ENCODE measurements at regions not wholly inside any gene's neighbourhood (a gene's known extent, or its start where the extent isn't known, plus 50 kb on each side); places are given as distances from the start of the nearest gene placed in this dataset.
A peak's percentile ranks its signal among the peaks of the same experiment; 100 is the strongest.
"Not testable (repeated sequence)": the region's sequence is repeated elsewhere in the genome, so short reads cannot be mapped to it uniquely, and the experiment has no call there.

DNA sequence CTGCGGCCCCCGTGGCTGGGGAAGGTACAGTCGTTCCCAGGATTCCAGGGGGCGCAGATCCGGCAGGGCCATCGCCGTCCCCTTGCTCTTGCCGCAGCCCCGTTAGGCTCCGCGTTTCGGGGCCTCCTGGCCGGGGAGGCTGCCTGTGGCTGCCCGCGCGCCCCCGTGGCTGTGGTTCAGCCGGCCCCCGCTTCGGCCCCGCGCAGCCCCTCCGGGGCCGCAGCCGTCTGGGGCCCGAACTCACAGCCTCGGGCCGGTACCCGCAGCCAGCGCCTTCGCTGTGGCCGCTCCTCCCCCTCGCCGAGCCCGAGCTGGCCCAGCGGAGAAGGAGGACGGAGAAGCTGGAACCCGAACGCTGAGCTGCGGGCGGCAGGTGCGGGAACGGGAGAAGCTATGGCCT lies 1826.9 kb upstream of the DEFB115 start:
- H3K79me2 ChIP-seq (ENCODE audit: insufficient read depth, low read length) = no peaks in the 10 kb centered on the region
- H3K4me1 ChIP-seq (ENCODE audit: insufficient read depth, low read length) = no peaks in the 10 kb centered on the region
- TF ChIP-seq, protein P1, sequence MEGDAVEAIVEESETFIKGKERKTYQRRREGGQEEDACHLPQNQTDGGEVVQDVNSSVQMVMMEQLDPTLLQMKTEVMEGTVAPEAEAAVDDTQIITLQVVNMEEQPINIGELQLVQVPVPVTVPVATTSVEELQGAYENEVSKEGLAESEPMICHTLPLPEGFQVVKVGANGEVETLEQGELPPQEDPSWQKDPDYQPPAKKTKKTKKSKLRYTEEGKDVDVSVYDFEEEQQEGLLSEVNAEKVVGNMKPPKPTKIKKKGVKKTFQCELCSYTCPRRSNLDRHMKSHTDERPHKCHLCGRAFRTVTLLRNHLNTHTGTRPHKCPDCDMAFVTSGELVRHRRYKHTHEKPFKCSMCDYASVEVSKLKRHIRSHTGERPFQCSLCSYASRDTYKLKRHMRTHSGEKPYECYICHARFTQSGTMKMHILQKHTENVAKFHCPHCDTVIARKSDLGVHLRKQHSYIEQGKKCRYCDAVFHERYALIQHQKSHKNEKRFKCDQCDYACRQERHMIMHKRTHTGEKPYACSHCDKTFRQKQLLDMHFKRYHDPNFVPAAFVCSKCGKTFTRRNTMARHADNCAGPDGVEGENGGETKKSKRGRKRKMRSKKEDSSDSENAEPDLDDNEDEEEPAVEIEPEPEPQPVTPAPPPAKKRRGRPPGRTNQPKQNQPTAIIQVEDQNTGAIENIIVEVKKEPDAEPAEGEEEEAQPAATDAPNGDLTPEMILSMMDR (IDR thresholded peaks at IDR 0.05; ENCODE audit: extremely low read depth, low read depth, low read length) = no peak
- H3K27ac ChIP-seq (ENCODE audit: low read depth, low read length) = no peak overlapping the region
- no peaks in the 10 kb centered on the region for H3K9me3 ChIP-seq (ENCODE audit: low read depth, low read length)
- no peak overlapping the region for H2AFZ ChIP-seq (ENCODE audit: low read length)
- H3K4me3 ChIP-seq (ENCODE audit: insufficient read depth, low read length) = no peak overlapping the region
- no peaks in the 10 kb centered on the region for H4K20me1 ChIP-seq (ENCODE audit: insufficient read depth, low read length)
- no peak for DNase-seq (ENCODE audit: insufficient read length, low spot score, missing footprints)
- no peak overlapping the region for H3K4me2 ChIP-seq (ENCODE audit: insufficient read depth, low read length)
- no peaks in the 10 kb centered on the region for H3K36me3 ChIP-seq (ENCODE audit: insufficient read depth, low read length)
- H3K27me3 ChIP-seq (ENCODE audit: insufficient read depth, low read length) = no peaks in the 10 kb centered on the region

DNA sequence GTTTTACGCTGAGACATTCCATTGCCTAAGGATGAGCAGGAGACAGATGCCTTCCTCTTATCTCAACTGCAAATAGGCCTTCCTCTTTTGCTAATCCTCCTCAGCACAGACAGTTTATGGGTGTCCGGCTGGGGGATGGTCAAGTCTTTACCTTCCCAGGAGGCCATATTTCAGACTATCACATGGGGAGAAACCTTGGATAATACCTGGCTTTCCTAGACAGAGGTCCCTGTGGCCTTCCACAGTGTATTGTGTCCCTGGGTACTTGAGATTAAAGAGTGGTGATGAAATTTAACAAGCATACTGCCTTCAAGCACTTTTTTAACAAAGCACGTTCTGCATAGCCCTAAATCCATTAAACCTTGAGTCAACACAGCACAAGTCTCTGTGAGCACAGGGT lies 1816.7 kb upstream of the DEFB115 start:
- not testable (repeated sequence) for H4K20me1 ChIP-seq (ENCODE audit: insufficient read depth, low read length); H3K4me1 ChIP-seq (ENCODE audit: insufficient read depth, low read length); H3K9me3 ChIP-seq (ENCODE audit: low read depth, low read length); H3K27ac ChIP-seq (ENCODE audit: low read depth, low read length); DNase-seq (ENCODE audit: insufficient read length, low spot score, missing footprints); H3K36me3 ChIP-seq (ENCODE audit: insufficient read depth, low read length); H3K4me3 ChIP-seq (ENCODE audit: insufficient read depth, low read length); H3K27me3 ChIP-seq (ENCODE audit: insufficient read depth, low read length); H3K4me2 ChIP-seq (ENCODE audit: insufficient read depth, low read length); H2AFZ ChIP-seq (ENCODE audit: low read length); H3K79me2 ChIP-seq (ENCODE audit: insufficient read depth, low read length)

DNA sequence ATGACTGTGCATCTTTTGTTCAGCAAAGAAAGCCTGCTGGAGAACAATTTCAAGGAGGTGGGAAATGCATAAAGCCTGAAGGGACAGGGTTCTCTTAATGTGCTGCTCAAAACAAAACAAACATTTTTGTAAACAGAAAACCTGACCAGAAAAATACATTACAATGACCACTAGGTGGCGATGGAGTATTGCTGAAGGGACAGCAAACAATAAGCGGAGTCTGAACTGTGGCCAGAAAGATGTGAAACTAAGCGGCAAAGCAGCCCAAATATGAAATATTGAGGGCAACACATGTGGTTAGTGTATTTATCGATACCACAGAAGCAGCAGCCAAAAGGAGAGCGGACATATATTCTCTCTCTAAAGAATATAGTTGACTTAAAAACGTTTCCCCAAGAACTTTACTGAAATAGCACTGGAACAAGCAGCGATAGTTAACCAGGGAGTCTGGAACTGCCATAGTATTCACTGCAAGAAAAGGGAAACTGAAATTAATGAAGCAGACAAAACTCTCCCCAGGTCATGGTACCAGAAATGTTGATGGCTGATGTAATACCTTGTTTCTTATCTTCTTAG lies 1814.2 kb upstream of the DEFB115 start:
- Histone ChIP-seq H3K4me2 (ENCODE audit: insufficient read depth, low read length) (peak overlapping the region; percentile 74), H3K4me3 (ENCODE audit: insufficient read depth, low read length) (peak overlapping the region; percentile 43), H2AFZ (ENCODE audit: low read length) (peak overlapping the region; percentile 47)
- not testable (repeated sequence) for H3K4me1 ChIP-seq (ENCODE audit: insufficient read depth, low read length); H4K20me1 ChIP-seq (ENCODE audit: insufficient read depth, low read length); H3K79me2 ChIP-seq (ENCODE audit: insufficient read depth, low read length); H3K27me3 ChIP-seq (ENCODE audit: insufficient read depth, low read length); H3K36me3 ChIP-seq (ENCODE audit: insufficient read depth, low read length); H3K9me3 ChIP-seq (ENCODE audit: low read depth, low read length); H3K27ac ChIP-seq (ENCODE audit: low read depth, low read length)
- peak; percentile 68 for DNase-seq (ENCODE audit: insufficient read length, low spot score, missing footprints)
- TF ChIP-seq, protein P1 (IDR thresholded peaks at IDR 0.05; ENCODE audit: extremely low read depth, low read depth, low read length) = peak; percentile 65

DNA sequence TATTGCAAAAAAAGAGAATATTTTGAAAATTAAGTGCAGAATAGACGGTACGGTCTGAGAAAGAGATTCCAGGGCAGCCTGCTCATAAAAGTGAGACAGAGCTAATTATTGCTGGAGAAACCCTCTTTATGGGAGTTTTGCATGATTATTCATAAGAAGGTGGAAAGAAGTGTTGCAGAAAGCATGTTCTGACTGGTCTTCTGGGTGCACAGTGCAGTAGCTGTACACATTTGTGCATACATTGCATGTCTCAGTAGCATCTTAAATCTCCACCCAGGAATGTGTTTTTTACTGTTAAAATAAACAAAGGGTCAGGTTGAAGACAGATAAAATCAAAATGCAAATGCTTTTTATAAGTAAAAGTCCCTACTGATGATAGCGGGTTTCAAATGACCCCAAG lies 1813.6 kb upstream of the DEFB115 start:
- peak overlapping the region; percentile 74 for H3K4me2 ChIP-seq (ENCODE audit: insufficient read depth, low read length)
- TF ChIP-seq, protein P1 (IDR thresholded peaks at IDR 0.05; ENCODE audit: extremely low read depth, low read depth, low read length) = no peak
- H3K27me3 ChIP-seq (ENCODE audit: insufficient read depth, low read length) = no peaks in the 10 kb centered on the region
- H3K36me3 ChIP-seq (ENCODE audit: insufficient read depth, low read length) = no peaks in the 10 kb centered on the region
- no peaks in the 10 kb centered on the region for H3K9me3 ChIP-seq (ENCODE audit: low read depth, low read length)
- DNase-seq (ENCODE audit: insufficient read length, low spot score, missing footprints) = no peak
- no peak overlapping the region for H3K4me3 ChIP-seq (ENCODE audit: insufficient read depth, low read length)
- no peaks in the 10 kb centered on the region for H3K79me2 ChIP-seq (ENCODE audit: insufficient read depth, low read length)
- H3K27ac ChIP-seq (ENCODE audit: low read depth, low read length) = no peak overlapping the region
- no peaks in the 10 kb centered on the region for H3K4me1 ChIP-seq (ENCODE audit: insufficient read depth, low read length)
- no peaks in the 10 kb centered on the region for H4K20me1 ChIP-seq (ENCODE audit: insufficient read depth, low read length)
- H2AFZ ChIP-seq (ENCODE audit: low read length) = no peak overlapping the region

DNA sequence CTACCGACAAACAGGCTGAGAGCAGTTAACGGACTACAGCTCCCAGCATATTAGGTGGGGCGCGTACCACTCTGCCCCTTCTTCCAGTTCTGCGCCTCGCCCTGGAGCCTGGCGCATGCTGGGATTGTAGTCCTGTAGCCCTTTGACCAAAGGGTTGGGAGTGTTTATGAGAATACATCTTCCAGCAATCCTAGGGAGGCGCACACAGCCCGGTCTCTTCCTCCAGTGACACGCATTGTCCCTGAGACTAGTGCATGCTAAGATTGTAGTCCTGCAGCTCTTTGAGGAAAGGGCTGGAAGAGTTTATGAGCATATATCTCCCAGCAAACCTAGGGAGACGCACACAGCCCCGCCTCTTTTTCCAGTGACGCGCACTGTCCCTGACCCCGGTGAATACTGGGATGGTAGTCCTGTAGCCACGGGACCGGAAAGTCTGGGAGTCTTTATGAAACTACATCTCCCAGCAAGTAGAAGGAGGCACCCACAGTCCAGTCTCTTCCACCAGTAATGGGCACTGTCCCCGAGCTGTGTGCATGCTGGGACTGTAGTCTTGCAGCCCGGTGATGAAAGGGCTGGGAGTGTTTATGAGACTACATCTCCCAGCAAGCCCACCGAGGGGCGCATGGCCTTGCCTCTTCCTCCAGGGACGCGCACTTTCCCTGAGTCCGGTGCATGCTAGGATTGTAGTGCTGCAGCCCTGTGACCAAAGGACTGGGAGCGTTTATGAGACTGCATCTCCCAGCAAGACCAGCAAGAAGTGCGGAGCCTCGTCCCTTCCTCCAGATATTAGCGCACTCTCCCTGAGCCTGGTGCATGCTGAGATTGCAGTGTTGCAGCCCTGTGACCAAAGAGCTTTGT lies 1812.2 kb upstream of the DEFB115 start:
- peak overlapping the region; percentile 32 for H3K4me2 ChIP-seq (ENCODE audit: insufficient read depth, low read length)
- H2AFZ ChIP-seq (ENCODE audit: low read length); H3K79me2 ChIP-seq (ENCODE audit: insufficient read depth, low read length); H3K4me1 ChIP-seq (ENCODE audit: insufficient read depth, low read length); H3K27me3 ChIP-seq (ENCODE audit: insufficient read depth, low read length); DNase-seq (ENCODE audit: insufficient read length, low spot score, missing footprints); H3K4me3 ChIP-seq (ENCODE audit: insufficient read depth, low read length); H4K20me1 ChIP-seq (ENCODE audit: insufficient read depth, low read length); H3K36me3 ChIP-seq (ENCODE audit: insufficient read depth, low read length); H3K27ac ChIP-seq (ENCODE audit: low read depth, low read length); H3K9me3 ChIP-seq (ENCODE audit: low read depth, low read length): not testable (repeated sequence)

DNA sequence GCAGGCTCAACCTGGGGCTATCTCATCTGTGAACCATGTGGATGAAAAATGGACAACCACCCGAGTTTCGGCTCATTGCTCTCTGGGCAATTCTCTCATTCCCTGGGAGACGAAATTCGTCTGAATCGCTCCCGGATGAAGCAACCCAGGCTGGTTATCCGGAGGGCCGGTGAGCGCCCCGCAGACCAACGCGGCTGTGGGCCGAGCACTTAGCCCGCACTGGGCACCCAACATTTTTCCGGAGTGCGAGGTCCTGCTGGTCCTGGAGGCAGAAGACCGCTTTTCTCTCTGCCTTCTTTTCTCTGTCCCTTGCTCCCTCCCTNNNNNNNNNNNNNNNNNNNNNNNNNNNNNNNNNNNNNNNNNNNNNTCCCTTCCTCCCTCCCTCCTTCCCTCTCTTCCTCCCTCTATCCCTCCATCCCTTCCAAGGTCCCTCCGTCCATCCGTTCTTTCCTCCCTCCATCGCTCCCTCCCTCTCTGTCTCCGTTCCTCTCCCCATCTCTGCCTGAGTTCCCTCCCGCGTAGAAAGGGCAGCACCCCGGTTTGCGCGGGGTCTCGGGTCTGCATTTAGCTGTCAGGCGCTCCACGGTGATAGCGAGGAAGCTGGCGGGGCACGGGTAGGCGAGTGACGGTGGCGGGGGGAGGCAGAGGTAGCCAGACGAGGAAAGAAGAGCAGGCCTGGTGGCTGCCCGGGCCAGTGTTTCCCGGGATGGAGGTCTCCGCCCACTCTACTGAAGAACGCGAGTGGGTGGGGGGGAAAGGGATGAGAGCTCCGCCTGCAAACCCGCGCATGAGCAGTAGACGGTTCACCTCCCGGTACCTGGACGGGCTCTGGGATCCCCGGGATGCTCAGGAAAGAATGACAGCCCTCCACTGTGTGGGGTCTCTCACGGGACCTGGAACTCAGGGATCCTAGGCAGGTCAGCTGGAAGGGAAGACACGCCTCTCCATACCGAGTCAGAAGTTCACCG lies 1809.7 kb upstream of the DEFB115 start:
- not testable (repeated sequence) for H3K36me3 ChIP-seq (ENCODE audit: insufficient read depth, low read length); H3K9me3 ChIP-seq (ENCODE audit: low read depth, low read length); DNase-seq (ENCODE audit: insufficient read length, low spot score, missing footprints); H3K27me3 ChIP-seq (ENCODE audit: insufficient read depth, low read length); H3K4me2 ChIP-seq (ENCODE audit: insufficient read depth, low read length); H3K4me3 ChIP-seq (ENCODE audit: insufficient read depth, low read length); H2AFZ ChIP-seq (ENCODE audit: low read length); H4K20me1 ChIP-seq (ENCODE audit: insufficient read depth, low read length); H3K4me1 ChIP-seq (ENCODE audit: insufficient read depth, low read length); H3K27ac ChIP-seq (ENCODE audit: low read depth, low read length); H3K79me2 ChIP-seq (ENCODE audit: insufficient read depth, low read length)
